HG03460 (cell line): ENCODE measurements at regions not wholly inside any gene's neighbourhood (a gene's known extent, or its start where the extent isn't known, plus 50 kb on each side); places are given as distances from the start of the nearest gene placed in this dataset.
"Not testable (repeated sequence)": the region's sequence is repeated elsewhere in the genome, so short reads cannot be mapped to it uniquely, and the experiment has no call there.

Experiments
- ATAC-seq: cut with Tn5 transposase; IDR thresholded peaks from one replicate; pipeline ENCODE4 v1.9.1; 2021; ENCODE audit not compliant: unreplicated experiment

GRCh38 chr12:91896286-91897024 lies 249.2 kb downstream of the BTG1 start:
- ATAC-seq: no peak

- ATAC-seq: no peak
Measured at GRCh38 chr12:91894911-91895310, 250.7 kb downstream of the BTG1 start.

- ATAC-seq: no peak
Measured at GRCh38 chr12:91893476-91893875, 252.2 kb downstream of the BTG1 start.

GRCh38 chr12:91892081-91892855 lies 253.4 kb downstream of the BTG1 start:
- no peak for ATAC-seq

- no peak for ATAC-seq
Measured at GRCh38 chr12:91890742-91891141, 254.9 kb downstream of the BTG1 start.

- no peak for ATAC-seq
Measured at GRCh38 chr12:91889910-91890309, 255.7 kb downstream of the BTG1 start.

- ATAC-seq: no peak
Measured at GRCh38 chr12:91889059-91889458, 256.6 kb downstream of the BTG1 start.

- ATAC-seq: no peak
Measured at GRCh38 chr12:91887957-91888356, 257.7 kb downstream of the BTG1 start.

GRCh38 chr12:91885851-91886731 lies 259.6 kb downstream of the BTG1 start:
- no peak for ATAC-seq

GRCh38 chr12:91884230-91884629 lies 261.4 kb downstream of the BTG1 start:
- no peak for ATAC-seq

- no peak for ATAC-seq
Measured at GRCh38 chr12:91883811-91884210, 261.8 kb downstream of the BTG1 start.

- no peak for ATAC-seq
Measured at GRCh38 chr12:91882910-91883309, 262.7 kb downstream of the BTG1 start.

GRCh38 chr12:91880528-91880927 lies 265.1 kb downstream of the BTG1 start:
- ATAC-seq: no peak

- ATAC-seq: no peak
Measured at GRCh38 chr12:91877456-91878235, 268.0 kb downstream of the BTG1 start.

- ATAC-seq: peak; percentile 89
Measured at GRCh38 chr12:91877022-91877421, 268.6 kb downstream of the BTG1 start.

- not testable (repeated sequence) for ATAC-seq
Measured at GRCh38 chr12:91875671-91876070, 270.0 kb downstream of the BTG1 start.

GRCh38 chr12:91874086-91874865 lies 271.4 kb downstream of the BTG1 start:
- no peak for ATAC-seq

- ATAC-seq: no peak
Measured at GRCh38 chr12:91871751-91872150, 273.9 kb downstream of the BTG1 start.

- no peak for ATAC-seq
Measured at GRCh38 chr12:91870872-91871707, 274.6 kb downstream of the BTG1 start.
